Muscle of leg (tissue), 3 donors: ENCODE measurements at regions not wholly inside any gene's neighbourhood (a gene's known extent, or its start where the extent isn't known, plus 50 kb on each side); places are given as distances from the start of the nearest gene placed in this dataset.
A peak's percentile ranks its signal among the peaks of the same experiment; 100 is the strongest.

Experiments
- DNase-seq: peaks from one replicate; pipeline ENCODE4 v3.0.0; 2013
- H3K27ac ChIP-seq: one replicate; pipeline ENCODE4 v1.5.1; 2013; ENCODE audit warnings: mild to moderate bottlenecking, low read length, control low read depth
- H3K27me3 ChIP-seq: one replicate; pipeline ENCODE4 v1.6.1; 2013; ENCODE audit warnings: low read length; ENCODE audit not compliant: control insufficient read depth, insufficient read depth
- H3K36me3 ChIP-seq: one replicate; pipeline ENCODE4 v1.6.1; 2013; ENCODE audit warnings: low read length; ENCODE audit not compliant: control insufficient read depth, insufficient read depth
- H3K4me1 ChIP-seq: one replicate; pipeline ENCODE4 v1.6.1; 2013; ENCODE audit warnings: low read length; ENCODE audit not compliant: control insufficient read depth, insufficient read depth
- H3K4me3 ChIP-seq: one replicate; pipeline ENCODE4 v1.5.1; 2013; ENCODE audit warnings: low read length, control low read depth
- H3K9me3 ChIP-seq: replicated peaks from 2 replicates; pipeline ENCODE4 v1.6.1; 2013; ENCODE audit warnings: low read depth, low read length; ENCODE audit not compliant: control insufficient read depth
- WGBS: methylation state at CpG from one replicate; pipeline ENCODE4 v1.1.5; 2013; ENCODE audit warnings: missing lambda C conversion rate; ENCODE audit not compliant: insufficient coverage; 5-methylcytosine and 5-hydroxymethylcytosine counted together

DNA sequence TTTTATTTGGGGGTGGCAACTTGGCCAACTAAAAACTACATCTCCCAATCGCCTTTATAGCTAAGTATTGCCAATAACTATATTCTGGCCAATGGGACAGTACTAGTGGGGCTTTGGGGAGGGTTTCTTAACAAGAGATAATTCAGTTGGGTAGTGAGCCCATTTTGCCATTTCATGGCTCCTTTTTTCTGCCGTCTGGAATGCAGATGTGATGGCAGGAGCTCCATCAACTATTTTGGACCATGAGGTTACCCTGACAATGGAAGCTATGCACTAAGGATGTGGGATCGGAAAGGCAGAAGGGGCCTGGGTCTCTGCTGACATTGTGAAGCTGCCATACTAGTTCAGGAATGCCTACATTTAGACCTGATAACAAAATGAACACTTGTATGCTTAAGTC is 67.0 kb upstream of the FOXC1 start:
- peaks cover 19% of the 10 kb centered on the region for H3K4me1 ChIP-seq
- H3K27me3 ChIP-seq, result no peaks in the 10 kb centered on the region
- DNase-seq, result no peak
- 100% methylated on average over 1 of the region's 3 CpGs for WGBS
- no peaks in the 10 kb centered on the region for H3K9me3 ChIP-seq
- no peak overlapping the region for H3K4me3 ChIP-seq
- no peaks in the 10 kb centered on the region for H3K36me3 ChIP-seq
- H3K27ac ChIP-seq, result no peak overlapping the region

DNA sequence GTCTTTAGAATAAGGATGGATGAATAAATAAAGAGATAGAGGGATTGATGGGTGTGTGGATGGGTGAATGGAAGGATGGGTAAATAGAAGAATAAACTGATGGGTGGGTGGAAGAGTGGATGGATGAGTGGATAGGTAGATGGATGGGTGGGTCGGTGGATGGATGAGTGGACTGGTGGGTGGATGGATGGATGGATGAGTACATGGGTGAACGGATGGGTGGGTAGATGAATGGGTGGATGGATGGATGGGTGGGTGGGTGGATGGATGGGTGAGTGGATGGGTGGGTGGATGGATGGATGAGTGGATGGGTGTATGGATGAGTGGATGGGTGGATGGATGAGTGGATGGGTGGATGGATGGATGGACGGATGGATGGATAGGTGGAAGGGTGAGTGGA is 65.7 kb upstream of the FOXC1 start:
- H3K36me3 ChIP-seq, result no peaks in the 10 kb centered on the region
- H3K27ac ChIP-seq, result no peak overlapping the region
- WGBS, result 87% methylated on average over 3 of the region's 3 CpGs
- H3K27me3 ChIP-seq, result no peaks in the 10 kb centered on the region
- no peak for DNase-seq
- H3K4me3 ChIP-seq, result no peak overlapping the region
- H3K4me1 ChIP-seq, result peaks cover 8% of the 10 kb centered on the region
- H3K9me3 ChIP-seq, result no peaks in the 10 kb centered on the region

DNA sequence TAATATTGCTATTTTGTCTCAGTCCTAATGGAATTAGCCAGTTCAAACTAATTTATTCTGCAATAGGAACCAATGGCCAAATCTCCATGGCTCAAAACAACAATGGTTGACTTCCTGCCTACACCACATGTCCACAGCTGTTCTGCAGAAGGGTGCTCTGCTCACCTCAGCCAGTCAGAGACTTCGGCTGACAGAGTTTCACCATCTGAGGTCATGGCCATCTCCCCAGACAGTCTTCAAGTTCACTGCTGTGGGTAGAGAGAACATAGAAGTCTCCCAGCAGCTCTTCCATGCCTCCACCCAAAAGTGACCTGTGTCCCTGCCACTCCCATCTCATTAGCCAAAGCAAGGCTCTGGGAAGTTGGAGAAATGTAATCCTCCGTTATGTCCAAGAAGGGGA is 65.1 kb upstream of the FOXC1 start:
- H3K27ac ChIP-seq, result no peak overlapping the region
- H3K9me3 ChIP-seq, result no peaks in the 10 kb centered on the region
- no CpG with 5 or more reads among the region's 2 CpGs for WGBS
- H3K4me3 ChIP-seq, result no peak overlapping the region
- peaks cover 5% of the 10 kb centered on the region for H3K4me1 ChIP-seq
- DNase-seq, result no peak
- no peaks in the 10 kb centered on the region for H3K27me3 ChIP-seq
- no peaks in the 10 kb centered on the region for H3K36me3 ChIP-seq

DNA sequence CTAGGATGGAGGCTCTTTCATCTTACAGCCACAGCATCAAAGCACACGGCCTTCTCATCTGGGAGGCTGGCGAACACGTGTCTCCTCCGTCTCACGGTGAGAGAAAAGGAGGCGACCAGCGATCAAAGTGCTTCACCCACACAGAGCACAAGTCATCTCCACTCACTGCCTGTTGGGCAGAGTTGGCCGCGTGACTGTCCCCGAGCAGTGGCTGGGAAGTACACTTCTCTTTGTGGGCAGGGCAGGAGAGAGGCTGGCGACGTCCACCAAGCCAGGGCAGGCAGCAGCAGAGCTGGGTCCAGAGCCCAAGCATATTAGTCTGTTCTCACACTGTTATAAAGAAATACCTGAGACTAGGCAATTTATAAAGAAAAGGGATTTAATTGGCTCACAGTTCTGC is 64.1 kb upstream of the FOXC1 start:
- Histone ChIP-seq H3K4me1 (peaks cover 3% of the 10 kb centered on the region), H3K36me3 (no peaks in the 10 kb centered on the region), H3K9me3 (no peaks in the 10 kb centered on the region), H3K27me3 (no peaks in the 10 kb centered on the region), H3K4me3 (no peak overlapping the region), H3K27ac (no peak overlapping the region)
- DNase-seq, result no peak
- 77% methylated on average over 5 of the region's 12 CpGs for WGBS

DNA sequence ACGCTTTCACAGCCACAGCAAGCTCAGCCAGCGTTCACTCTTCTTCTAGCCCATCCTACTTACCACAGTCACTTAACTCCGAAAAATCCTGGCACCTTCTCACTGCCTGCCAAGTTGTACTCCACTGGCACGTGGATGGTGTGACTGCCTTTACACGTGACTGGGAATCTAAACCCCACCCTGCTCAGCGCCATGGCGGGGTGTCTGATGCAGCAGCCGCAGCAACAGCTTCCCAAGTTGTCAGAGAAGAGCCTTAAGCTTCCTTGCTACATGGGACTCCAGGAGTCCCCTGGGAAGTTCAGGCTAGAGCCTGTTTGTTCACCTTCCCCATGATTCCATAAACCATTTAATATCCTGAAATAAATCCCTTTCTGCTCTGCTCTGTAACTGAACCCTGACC is 61.9 kb upstream of the FOXC1 start:
- H3K36me3 ChIP-seq, result no peaks in the 10 kb centered on the region
- H3K4me3 ChIP-seq, result no peak overlapping the region
- WGBS, result 75% methylated on average over 8 of the region's 8 CpGs
- H3K4me1 ChIP-seq, result no peaks in the 10 kb centered on the region
- no peak overlapping the region for H3K27ac ChIP-seq
- no peak for DNase-seq
- no peaks in the 10 kb centered on the region for H3K9me3 ChIP-seq
- H3K27me3 ChIP-seq, result no peaks in the 10 kb centered on the region

DNA sequence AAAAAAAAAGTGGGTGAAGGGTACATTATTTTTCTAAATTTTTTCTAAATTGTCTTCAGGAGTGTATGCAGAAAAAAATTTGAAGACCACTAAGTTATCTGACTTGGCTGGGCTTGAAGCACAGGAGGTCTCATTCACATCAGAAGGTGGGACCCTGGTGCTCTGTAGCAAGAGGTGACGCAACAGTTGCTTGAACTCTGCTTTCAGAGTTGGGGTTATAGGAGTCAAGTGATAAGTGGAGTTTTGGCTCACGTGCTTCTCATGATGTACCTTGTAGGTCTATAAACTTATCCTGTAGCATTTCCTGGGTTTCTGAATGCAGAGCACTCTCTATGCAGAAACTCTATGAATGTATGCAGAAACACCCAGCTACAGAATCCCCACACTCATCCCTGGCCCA is 58.5 kb upstream of the FOXC1 start:
- Histone ChIP-seq H3K36me3 (no peaks in the 10 kb centered on the region), H3K4me3 (no peak overlapping the region), H3K27ac (no peak overlapping the region), H3K27me3 (no peaks in the 10 kb centered on the region), H3K4me1 (peaks cover 8% of the 10 kb centered on the region), H3K9me3 (no peaks in the 10 kb centered on the region)
- DNase-seq, result no peak
- 100% methylated on average over 1 of the region's 2 CpGs for WGBS

DNA sequence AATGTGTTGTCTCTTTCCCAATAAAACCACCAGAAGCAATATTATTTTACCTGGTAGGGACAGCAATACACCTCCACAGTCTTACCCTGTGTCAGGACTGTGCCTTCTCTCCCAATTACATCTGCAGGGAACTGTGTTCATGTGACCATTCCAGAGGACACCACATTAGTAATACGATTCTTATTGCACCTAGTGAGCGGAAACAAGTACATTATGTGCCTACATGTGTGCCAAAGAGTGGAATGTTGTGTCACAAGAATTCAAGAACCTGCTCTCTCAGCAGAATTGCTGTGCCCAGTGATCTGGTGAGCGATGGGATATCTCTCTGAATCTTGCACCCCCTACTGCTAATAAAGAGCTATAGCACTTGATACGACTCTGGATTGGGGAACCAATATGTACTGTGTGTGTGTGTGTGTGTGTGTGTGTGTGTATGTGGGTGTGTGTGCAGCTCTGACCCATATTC is 57.4 kb upstream of the FOXC1 start:
- Histone ChIP-seq H3K27me3 (no peaks in the 10 kb centered on the region), H3K4me1 (peaks cover 8% of the 10 kb centered on the region)
- no peak for DNase-seq

DNA sequence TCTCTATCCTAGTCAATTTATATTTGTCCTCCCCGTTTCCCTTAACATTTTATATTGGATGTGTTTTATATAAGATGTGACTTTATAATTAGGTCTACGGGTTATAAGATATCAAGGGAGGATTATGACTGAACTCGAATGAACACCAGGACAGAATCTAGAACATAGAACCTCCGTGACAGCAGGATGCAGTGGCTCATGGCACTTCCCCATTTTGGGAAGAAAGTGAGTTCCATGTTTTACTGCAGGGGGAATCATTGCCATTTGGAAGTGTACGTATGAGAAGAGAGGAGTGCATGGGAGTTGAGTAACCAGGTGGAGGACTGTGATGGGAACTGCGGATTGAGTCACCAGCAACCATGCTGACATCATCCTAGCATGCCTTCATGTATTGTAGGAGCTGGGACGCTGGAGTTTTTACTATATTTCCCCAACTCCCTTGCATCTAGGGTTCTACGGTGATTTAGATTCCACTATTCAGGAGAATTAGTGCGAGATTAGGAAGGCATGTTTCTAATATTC is 56.1 kb upstream of the FOXC1 start:
- peaks cover 8% of the 10 kb centered on the region for H3K4me1 ChIP-seq
- H3K27me3 ChIP-seq, result no peaks in the 10 kb centered on the region
- 96% methylated on average over 3 of the region's 9 CpGs for WGBS
- H3K4me3 ChIP-seq, result no peak overlapping the region
- H3K27ac ChIP-seq, result no peak overlapping the region
- H3K9me3 ChIP-seq, result no peaks in the 10 kb centered on the region
- DNase-seq, result no peak
- no peaks in the 10 kb centered on the region for H3K36me3 ChIP-seq

More for the DNA sequence above, 57.4 kb upstream of the FOXC1 start:
- no peak overlapping the region for H3K27ac ChIP-seq
- WGBS, result no CpG with 5 or more reads among the region's 4 CpGs
- no peak overlapping the region for H3K4me3 ChIP-seq
- no peaks in the 10 kb centered on the region for H3K9me3 ChIP-seq
- no peaks in the 10 kb centered on the region for H3K36me3 ChIP-seq

DNA sequence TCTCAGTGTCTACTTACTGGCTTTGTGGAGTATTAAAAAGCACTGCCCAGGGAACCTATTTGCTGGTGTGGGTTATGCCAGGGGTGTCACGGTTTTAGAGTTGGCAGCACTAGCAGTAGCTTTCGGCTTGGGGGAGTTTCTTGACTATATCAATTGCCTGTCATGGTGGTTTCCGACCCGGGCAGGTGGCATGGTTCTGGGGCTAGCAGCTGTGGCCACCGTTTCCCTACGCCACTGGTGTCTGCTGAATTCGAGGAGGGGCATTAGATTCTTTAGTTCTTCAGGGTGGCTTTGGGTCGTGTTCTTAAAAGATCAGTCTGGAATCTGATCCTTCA is 55.6 kb upstream of the FOXC1 start:
- WGBS, result 56% methylated on average over 5 of the region's 8 CpGs
- no peaks in the 10 kb centered on the region for H3K36me3 ChIP-seq

DNA sequence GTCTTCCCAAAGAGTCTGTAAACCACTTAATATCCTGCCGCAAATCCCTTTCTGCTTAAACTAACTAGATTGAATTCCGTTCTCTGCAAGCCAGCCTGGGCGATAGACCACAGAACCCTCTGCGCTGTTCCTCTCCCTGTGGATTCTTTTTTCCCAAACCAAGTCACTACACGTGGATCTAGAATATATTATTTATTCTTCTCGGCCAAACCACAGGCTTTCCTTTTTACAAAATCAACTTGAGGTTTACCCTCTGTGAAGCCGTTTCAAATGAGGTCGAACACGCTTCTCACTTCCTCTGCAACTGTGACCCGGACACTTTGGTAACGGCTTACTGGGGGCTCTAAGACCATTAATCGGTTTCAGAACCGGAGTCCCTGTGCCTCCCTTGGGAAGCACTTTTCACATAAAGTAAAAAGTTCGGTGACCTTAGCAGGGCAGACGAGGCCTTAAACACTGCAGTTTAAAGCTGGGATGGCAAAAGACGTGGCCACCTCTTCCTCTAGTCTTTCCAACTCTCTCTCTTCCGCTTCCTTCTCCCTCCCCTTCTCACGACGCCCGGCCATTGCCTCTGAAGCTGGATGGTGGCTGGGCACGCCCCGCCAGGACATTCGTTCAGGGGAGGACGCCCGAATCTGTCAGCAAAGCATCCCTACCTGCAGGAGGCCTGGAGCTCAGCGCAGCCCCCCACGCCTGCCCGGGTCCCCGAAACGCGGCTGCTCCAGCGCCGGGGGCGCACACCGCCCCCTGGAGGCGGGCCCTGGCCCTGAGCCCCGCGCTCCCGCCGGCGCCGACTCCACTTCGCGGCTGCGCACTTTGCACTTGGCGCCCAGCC is 55.0 kb upstream of the FOXC1 start:
- H3K4me3 ChIP-seq, result peak overlapping the region; percentile 71
- DNase-seq, result peak; percentile 89
- 10% methylated on average over 40 of the region's 46 CpGs for WGBS
- H3K27ac ChIP-seq, result peak overlapping the region; percentile 72
- no peaks in the 10 kb centered on the region for H3K36me3 ChIP-seq
- no peaks in the 10 kb centered on the region for H3K27me3 ChIP-seq
- no peaks in the 10 kb centered on the region for H3K9me3 ChIP-seq
- peaks cover 8% of the 10 kb centered on the region for H3K4me1 ChIP-seq

More for the DNA sequence above, 55.6 kb upstream of the FOXC1 start:
- peak overlapping the region; percentile 72 for H3K27ac ChIP-seq
- H3K4me1 ChIP-seq, result peaks cover 8% of the 10 kb centered on the region
- peak overlapping the region; percentile 71 for H3K4me3 ChIP-seq
- H3K27me3 ChIP-seq, result no peaks in the 10 kb centered on the region
- no peaks in the 10 kb centered on the region for H3K9me3 ChIP-seq
- DNase-seq, result no peak
